K562 (cell line): ENCODE measurements at regions not wholly inside any gene's neighbourhood (a gene's known extent, or its start where the extent isn't known, plus 50 kb on each side); places are given as distances from the start of the nearest gene placed in this dataset.

Experiments used
- ATAC-seq: fragments of 200-7000 bp; cut with Tn5 transposase; 3 replicates; pipeline ENCODE4 v1.9.1; 2020; ENCODE audit warnings: moderate library complexity
- BruUV-seq: library from RNA; stranded (reverse); fragments of 400-500 nt; replicated peaks from 2 replicates; lab custom pipeline; 2021; lab: Mats Ljungman, UMichigan
- CTCF ChIA-PET: fragments of 300-600 bp; formaldehyde crosslinking; extraction: SDS; loops from one replicate; lab custom pipeline; 2021; ENCODE audit warnings: low intra/inter-chr PET ratio; lab: Yijun Ruan, JAX
- POLR2A ChIA-PET: fragments of 300-600, 350-650 bp; sonication (Branson Sonifier 250); formaldehyde crosslinking; extraction: SDS; loops from one replicate; lab custom pipeline; 2021; ENCODE audit warnings: antibody characterized with exemption, inconsistent platforms; lab: Yijun Ruan, JAX
- DNase-seq, 4 experiments: peaks; one replicate each; pipeline versions ENCODE4 v3.0.0 to v3.0.0-alpha.2; 2011 to 2018; ENCODE audit warnings: low spot score in 3 of 4, mixed read lengths in 3 of 4; ENCODE audit errors: extremely low read depth in 1 of 4
- FAIRE-seq: peaks from 2 replicates; lab custom pipeline; 2011; peaks lifted over from hg19 to GRCh38; lab: Jason Lieb, UNC
- H2AFZ ChIP-seq: 2 replicates; pipeline ENCODE4 v1.6.0; 2011; ENCODE audit warnings: low read depth, low read length, control low read depth, inconsistent platforms
- H3K27ac ChIP-seq: fragments of 200-600 bp; 3 replicates; pipeline ENCODE4 v1.8.0; 2011; ENCODE audit warnings: low read depth, mild to moderate bottlenecking, control low read depth, inconsistent platforms, low read length, moderate library complexity, mixed read lengths; ENCODE audit errors: extremely low read depth
- H3K27me3 ChIP-seq, 2 experiments: fragments of 300-600 bp in 1 of 2; 2 replicates in 1 of 2; 3 replicates in 1 of 2; pipeline versions ENCODE4 v1.6.0 to v1.8.0; 2011; ENCODE audit warnings: inconsistent platforms in 2 of 2, low read length in 2 of 2, mild to moderate bottlenecking in 1 of 2, mixed read lengths in 1 of 2, moderate library complexity in 1 of 2; ENCODE audit not compliant: control insufficient read depth in 2 of 2, insufficient read depth in 2 of 2
- H3K36me3 ChIP-seq: fragments of 300-600 bp; 3 replicates; pipeline ENCODE4 v1.8.0; 2011; ENCODE audit warnings: mild to moderate bottlenecking, low read length, inconsistent platforms; ENCODE audit not compliant: control insufficient read depth, insufficient read depth
- H3K4me1 ChIP-seq, 2 experiments: fragments of 200-600 bp in 1 of 2; replicated peaks in 1 of 2; 2 replicates in 1 of 2; 3 replicates in 1 of 2; pipeline versions ENCODE4 v1.5.1 to v1.8.0; 2011; ENCODE audit warnings: inconsistent platforms in 2 of 2, low read length in 2 of 2, mild to moderate bottlenecking in 1 of 2, mixed read lengths in 1 of 2, moderate library complexity in 1 of 2; ENCODE audit not compliant: control insufficient read depth in 2 of 2, insufficient read depth in 2 of 2
- H3K4me2 ChIP-seq: 2 replicates; pipeline ENCODE4 v1.6.1; 2011; ENCODE audit warnings: low read length, control low read depth, inconsistent platforms, mixed read lengths; ENCODE audit not compliant: insufficient read depth
- H3K4me3 ChIP-seq: fragments of 200-600 bp; sonication (generic), shearing (Covaris generic); 2 replicates; pipeline ENCODE4 v1.5.1; 2016; ENCODE audit warnings: control low read depth, inconsistent platforms
- H3K79me2 ChIP-seq: fragments of 200-600 bp; 3 replicates; pipeline ENCODE4 v1.8.0; 2011; ENCODE audit warnings: low read length, inconsistent platforms; ENCODE audit not compliant: control insufficient read depth, insufficient read depth
- H3K9ac ChIP-seq, 2 experiments: 2 replicates each; pipeline versions ENCODE4 v1.6.0 to v1.6.1; 2011; ENCODE audit warnings: low read depth in 2 of 2, low read length in 2 of 2, control low read depth in 1 of 2, inconsistent platforms in 1 of 2, mild to moderate bottlenecking in 1 of 2, mixed read lengths in 1 of 2; ENCODE audit not compliant: insufficient read depth in 1 of 2
- H3K9me1 ChIP-seq: one replicate; pipeline ENCODE4 v1.6.0; 2011; ENCODE audit warnings: inconsistent platforms, mild to moderate bottlenecking, low read length, moderate library complexity; ENCODE audit not compliant: control insufficient read depth, insufficient read depth
- H3K9me3 ChIP-seq: replicated peaks from 2 replicates; pipeline ENCODE4 v1.5.1; 2011; ENCODE audit warnings: low read depth, low read length, inconsistent platforms; ENCODE audit not compliant: control insufficient read depth, insufficient read depth
- H4K20me1 ChIP-seq: replicated peaks from 2 replicates; pipeline ENCODE4 v1.6.1; 2011; ENCODE audit warnings: low read length, inconsistent platforms, mixed read lengths; ENCODE audit not compliant: control insufficient read depth, insufficient read depth
- BRD4 ChIP-seq: fragments of 200-600 bp; sonication (generic); IDR thresholded peaks from 2 replicates; pipeline ENCODE4 v1.6.1; 2017; ENCODE audit warnings: inconsistent platforms
- ZNF766 ChIP-seq: fragments of 200-800 bp; sonication (Bioruptor generic); conservative IDR thresholded peaks from 2 replicates; pipeline ENCODE4 v1.6.1; 2016; ENCODE audit warnings: missing genetic modification characterization, missing compliant biosample characterization
- WGBS: fragments of 100-300 bp; shearing (Covaris generic); methylation state at CpG from one replicate; pipeline ENCODE4 v1.1.6; 2016; ENCODE audit warnings: low coverage, mixed read lengths; ENCODE audit not compliant: insufficient coverage; ENCODE audit errors: missing lambda C conversion rate; 5-methylcytosine and 5-hydroxymethylcytosine counted together
- in situ Hi-C: fragments of 300-500 bp; cut with MboI; formaldehyde crosslinking; loops from 4 replicates; pipeline ENCODE4 v1.15.0; 2018; ENCODE audit warnings: inconsistent platforms, mixed read lengths
- intact Hi-C: fragments of 100-400 bp; cut with micrococcal nuclease; formaldehyde crosslinking; loops from 2 replicates; pipeline ENCODE4 v1.14.2; 2022
- TF ChIP-seq, protein P1 (sequence below): fragments of 200-800 bp; sonication (Bioruptor generic); IDR thresholded peaks from 2 replicates; pipeline ENCODE4 v1.6.1; 2016; ENCODE audit warnings: missing genetic modification characterization, missing compliant biosample characterization

DNA sequence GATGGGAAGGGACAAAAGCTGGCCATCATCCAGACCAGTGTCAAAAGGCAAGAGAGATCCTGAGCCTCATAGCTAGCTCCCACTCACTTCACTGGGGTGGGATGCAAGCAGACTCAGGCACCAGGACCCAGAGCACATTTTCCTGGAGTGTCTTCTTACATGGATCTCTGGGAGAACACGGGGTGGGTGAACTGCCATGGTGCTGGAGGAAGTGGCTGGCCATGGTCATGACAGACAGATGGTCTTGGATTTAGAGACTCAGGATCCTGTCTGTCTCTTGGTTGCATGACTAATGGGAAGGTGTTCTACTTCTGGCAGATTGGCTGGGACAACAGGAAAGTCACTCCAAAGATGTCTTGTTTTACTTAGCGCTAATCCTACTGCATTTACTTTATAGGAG lies 311.5 kb downstream of the ATP23 start:
- DNase-seq (no peak), ATAC-seq (no peak), FAIRE-seq (no peak)
- no peaks in the 10 kb centered on the region for H3K4me1 ChIP-seq
- H3K4me3 ChIP-seq, result no peak overlapping the region
- no peaks in the 10 kb centered on the region for H3K36me3 ChIP-seq
- H3K9me1 ChIP-seq, result no peaks in the 10 kb centered on the region
- H2AFZ ChIP-seq, result no peak overlapping the region
- intact Hi-C loops (no loop called here), in situ Hi-C loops (no loop called here)
- H3K9me3 ChIP-seq, result no peaks in the 10 kb centered on the region
- no peak overlapping the region for H3K27ac ChIP-seq
- 0% methylated on average over 2 of the region's 2 CpGs for WGBS
- H3K79me2 ChIP-seq, result no peaks in the 10 kb centered on the region
- H3K4me2 ChIP-seq, result no peak overlapping the region
- POLR2A ChIA-PET, result no interaction called here
- CTCF ChIA-PET, result no interaction called here
- BruUV-seq, result no TSS peak
- no peaks in the 10 kb centered on the region for H3K27me3 ChIP-seq
- no peak overlapping the region for H3K9ac ChIP-seq
- TF ChIP-seq, protein P1, sequence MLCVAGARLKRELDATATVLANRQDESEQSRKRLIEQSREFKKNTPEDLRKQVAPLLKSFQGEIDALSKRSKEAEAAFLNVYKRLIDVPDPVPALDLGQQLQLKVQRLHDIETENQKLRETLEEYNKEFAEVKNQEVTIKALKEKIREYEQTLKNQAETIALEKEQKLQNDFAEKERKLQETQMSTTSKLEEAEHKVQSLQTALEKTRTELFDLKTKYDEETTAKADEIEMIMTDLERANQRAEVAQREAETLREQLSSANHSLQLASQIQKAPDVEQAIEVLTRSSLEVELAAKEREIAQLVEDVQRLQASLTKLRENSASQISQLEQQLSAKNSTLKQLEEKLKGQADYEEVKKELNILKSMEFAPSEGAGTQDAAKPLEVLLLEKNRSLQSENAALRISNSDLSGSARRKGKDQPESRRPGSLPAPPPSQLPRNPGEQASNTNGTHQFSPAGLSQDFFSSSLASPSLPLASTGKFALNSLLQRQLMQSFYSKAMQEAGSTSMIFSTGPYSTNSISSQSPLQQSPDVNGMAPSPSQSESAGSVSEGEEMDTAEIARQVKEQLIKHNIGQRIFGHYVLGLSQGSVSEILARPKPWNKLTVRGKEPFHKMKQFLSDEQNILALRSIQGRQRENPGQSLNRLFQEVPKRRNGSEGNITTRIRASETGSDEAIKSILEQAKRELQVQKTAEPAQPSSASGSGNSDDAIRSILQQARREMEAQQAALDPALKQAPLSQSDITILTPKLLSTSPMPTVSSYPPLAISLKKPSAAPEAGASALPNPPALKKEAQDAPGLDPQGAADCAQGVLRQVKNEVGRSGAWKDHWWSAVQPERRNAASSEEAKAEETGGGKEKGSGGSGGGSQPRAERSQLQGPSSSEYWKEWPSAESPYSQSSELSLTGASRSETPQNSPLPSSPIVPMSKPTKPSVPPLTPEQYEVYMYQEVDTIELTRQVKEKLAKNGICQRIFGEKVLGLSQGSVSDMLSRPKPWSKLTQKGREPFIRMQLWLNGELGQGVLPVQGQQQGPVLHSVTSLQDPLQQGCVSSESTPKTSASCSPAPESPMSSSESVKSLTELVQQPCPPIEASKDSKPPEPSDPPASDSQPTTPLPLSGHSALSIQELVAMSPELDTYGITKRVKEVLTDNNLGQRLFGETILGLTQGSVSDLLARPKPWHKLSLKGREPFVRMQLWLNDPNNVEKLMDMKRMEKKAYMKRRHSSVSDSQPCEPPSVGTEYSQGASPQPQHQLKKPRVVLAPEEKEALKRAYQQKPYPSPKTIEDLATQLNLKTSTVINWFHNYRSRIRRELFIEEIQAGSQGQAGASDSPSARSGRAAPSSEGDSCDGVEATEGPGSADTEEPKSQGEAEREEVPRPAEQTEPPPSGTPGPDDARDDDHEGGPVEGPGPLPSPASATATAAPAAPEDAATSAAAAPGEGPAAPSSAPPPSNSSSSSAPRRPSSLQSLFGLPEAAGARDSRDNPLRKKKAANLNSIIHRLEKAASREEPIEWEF (CRISPR knock-in tag), result no peak
- TF ChIP-seq ZNF766, result no peak
- no peak for TF ChIP-seq BRD4
- H4K20me1 ChIP-seq, result no peaks in the 10 kb centered on the region
